ENCODE measurements at regions not wholly inside any gene's neighbourhood (a gene's known extent, or its start where the extent isn't known, plus 50 kb on each side); places are given as distances from the start of the nearest gene placed in this dataset.

DNA sequence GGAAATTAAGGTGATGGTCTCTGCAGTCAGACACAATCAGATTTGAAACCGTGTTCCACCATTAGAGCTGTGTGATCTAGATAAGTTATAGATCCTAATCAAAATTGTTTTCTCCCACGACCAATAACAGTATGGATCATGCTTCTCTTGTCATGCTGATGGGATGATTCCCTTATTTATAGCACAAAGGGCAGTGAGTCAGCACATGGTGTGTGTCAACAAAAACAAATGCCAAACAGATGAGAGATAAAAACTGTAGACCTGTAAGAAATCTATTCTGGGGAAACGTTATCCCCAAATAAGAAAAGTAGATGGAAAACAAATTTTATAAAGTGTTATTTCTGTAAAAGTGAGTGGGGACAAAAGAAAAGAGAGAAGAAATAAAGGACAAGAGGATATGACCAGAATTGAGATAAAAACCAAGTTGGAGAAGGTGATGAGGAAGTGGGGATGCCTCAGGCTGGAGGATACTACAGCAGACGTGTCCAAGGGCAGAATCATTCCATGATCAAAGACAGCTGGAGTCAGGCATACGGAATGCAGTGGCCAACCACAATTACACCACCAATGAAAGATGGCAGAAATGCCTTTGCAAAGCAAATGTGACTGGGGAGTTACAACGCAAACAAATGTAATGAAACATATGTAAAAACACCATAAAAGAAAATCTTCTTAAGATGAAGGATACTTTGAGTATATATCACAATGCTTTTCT is 377.8 kb upstream of the PRKX start:
- TF ChIP-seq CTCF (conservative IDR thresholded peaks at IDR 0.05; ENCODE audit: low read depth, low read length) = no peak
- H3K4me3 ChIP-seq (ENCODE audit: low read depth, low read length) = no peak overlapping the region
- DNase-seq (ENCODE audit: low read depth) = no peak

DNA sequence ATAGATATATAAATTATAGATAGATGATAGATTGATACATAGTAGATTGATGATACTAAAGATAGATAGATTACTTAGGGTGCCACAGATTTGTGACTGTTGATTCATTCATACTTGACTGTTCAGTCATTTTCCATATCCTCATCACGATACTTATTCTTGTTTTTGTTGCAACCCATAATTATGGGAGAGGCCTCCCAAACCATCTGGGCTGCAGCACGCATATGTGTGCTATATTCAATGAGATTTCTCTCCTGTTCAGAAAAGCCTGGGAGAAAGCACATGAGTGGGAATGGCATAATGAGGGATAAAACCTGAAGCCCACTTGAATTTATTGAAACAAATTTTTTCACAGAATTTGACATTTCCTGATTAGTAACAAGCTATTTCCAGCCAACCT is 346.4 kb upstream of the PRKX start:
- no peak overlapping the region for H3K4me3 ChIP-seq (ENCODE audit: low read depth, low read length)
- no peak for TF ChIP-seq CTCF (conservative IDR thresholded peaks at IDR 0.05; ENCODE audit: low read depth, low read length)
- DNase-seq (ENCODE audit: low read depth) = no peak

DNA sequence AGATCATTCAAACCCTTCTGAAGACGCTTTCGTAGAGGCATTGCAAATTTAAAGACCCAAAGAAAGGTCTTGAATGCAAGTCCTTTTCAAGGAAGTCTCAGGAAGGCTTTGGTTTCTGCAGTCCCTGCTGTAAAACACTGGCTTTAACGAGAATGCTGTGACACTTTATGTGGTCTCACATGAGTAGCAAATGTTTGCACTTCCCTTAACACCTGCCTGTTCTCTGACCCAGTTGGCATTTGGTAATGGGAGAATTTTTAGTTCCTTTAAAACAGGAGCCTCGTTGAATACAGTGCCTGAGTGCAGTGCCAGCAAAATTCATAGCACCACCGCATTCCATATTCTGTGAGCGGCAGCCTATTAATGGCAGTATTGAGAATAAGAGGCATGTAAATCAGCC is 330.5 kb upstream of the PRKX start:
- no peak overlapping the region for H3K4me3 ChIP-seq (ENCODE audit: low read depth, low read length)
- TF ChIP-seq CTCF (conservative IDR thresholded peaks at IDR 0.05; ENCODE audit: low read depth, low read length) = no peak
- no peak for DNase-seq (ENCODE audit: low read depth)

DNA sequence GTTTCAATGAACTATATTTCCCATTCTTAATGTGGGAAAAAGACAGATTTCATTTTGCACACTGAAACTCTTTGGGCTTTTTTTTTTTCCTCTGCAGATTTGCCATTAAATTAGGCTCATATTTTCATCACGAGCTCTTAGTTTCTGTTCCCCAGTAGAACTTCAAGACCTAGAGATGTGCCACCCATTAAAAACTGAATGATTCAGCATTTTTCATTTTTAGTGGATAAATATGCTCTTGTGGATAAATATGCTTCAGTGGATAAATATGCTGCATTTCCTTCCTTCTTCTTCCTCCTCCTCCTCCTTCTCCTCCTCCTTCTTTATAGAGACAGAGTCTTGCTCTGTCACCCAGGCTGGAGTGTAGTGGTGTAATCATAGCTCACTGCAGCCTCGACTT is 322.4 kb upstream of the PRKX start:
- TF ChIP-seq CTCF (conservative IDR thresholded peaks at IDR 0.05; ENCODE audit: low read depth, low read length) = no peak
- no peak for DNase-seq (ENCODE audit: low read depth)
- no peak overlapping the region for H3K4me3 ChIP-seq (ENCODE audit: low read depth, low read length)

GRCh38 chrX:4028151-4028550 is 314.7 kb upstream of the PRKX start:
- no peak for TF ChIP-seq CTCF (conservative IDR thresholded peaks at IDR 0.05; ENCODE audit: low read depth, low read length)
- H3K4me3 ChIP-seq (ENCODE audit: low read depth, low read length) = no peak overlapping the region

GRCh38 chrX:4005281-4005680 is 291.8 kb upstream of the PRKX start:
- no peak overlapping the region for H3K4me3 ChIP-seq (ENCODE audit: low read depth, low read length)
- DNase-seq (ENCODE audit: low read depth) = no peak
- no peak for TF ChIP-seq CTCF (conservative IDR thresholded peaks at IDR 0.05; ENCODE audit: low read depth, low read length)

More at GRCh38 chrX:4028151-4028550, 314.7 kb upstream of the PRKX start:
- DNase-seq (ENCODE audit: low read depth) = no peak

DNA sequence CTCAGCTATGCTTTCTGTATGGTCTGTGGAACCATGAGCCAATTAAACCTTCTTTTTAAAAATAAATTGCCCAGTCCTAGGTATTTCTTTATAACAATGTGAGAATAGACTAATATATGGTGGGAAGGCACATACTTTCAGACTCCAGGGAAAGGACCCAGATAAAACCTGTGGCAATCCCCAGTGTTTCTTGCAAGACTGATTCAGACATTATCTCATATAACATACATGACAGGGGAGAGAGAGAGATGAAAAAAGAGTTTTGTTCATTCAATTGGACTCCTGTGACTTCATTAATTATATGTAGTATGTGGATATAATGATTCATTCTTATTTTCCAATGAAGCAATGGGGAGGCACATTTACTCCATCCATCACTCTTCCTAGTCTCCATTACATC is 291.4 kb upstream of the PRKX start:
- H3K4me3 ChIP-seq (ENCODE audit: low read depth, low read length) = no peak overlapping the region
- TF ChIP-seq CTCF (conservative IDR thresholded peaks at IDR 0.05; ENCODE audit: low read depth, low read length) = no peak
- no peak for DNase-seq (ENCODE audit: low read depth)
